ENCODE measurements at regions not wholly inside any gene's neighbourhood (a gene's known extent, or its start where the extent isn't known, plus 50 kb on each side); places are given as distances from the start of the nearest gene placed in this dataset.

- H3K27ac ChIP-seq = no peak overlapping the region
- H2AFZ ChIP-seq (ENCODE audit: low read depth) = no peak overlapping the region
Observed at GRCh38 chr6:164130151-164130550, 715.6 kb downstream of the QKI start.

GRCh38 chr6:164129218-164129617 is 714.7 kb downstream of the QKI start:
- Histone ChIP-seq H3K36me3 (ENCODE audit: insufficient read depth) (no peaks in the 10 kb centered on the region), H3K4me1 (ENCODE audit: low read depth, poor library complexity, severe bottlenecking) (no peaks in the 10 kb centered on the region), H3K79me2 (ENCODE audit: insufficient read depth, low read depth) (no peaks in the 10 kb centered on the region), H2AFZ (ENCODE audit: low read depth) (no peak overlapping the region), H3K27ac (no peak overlapping the region), H4K20me1 (ENCODE audit: insufficient read depth) (no peaks in the 10 kb centered on the region), H3K27me3 (ENCODE audit: insufficient read depth, low read depth) (no peaks in the 10 kb centered on the region), H3K4me2 (no peak overlapping the region), H3K9ac (no peak overlapping the region), H3K4me3 (IDR thresholded peaks at IDR 0.05; ENCODE audit: insufficient read depth, low read depth, low read length) (no peak overlapping the region)
- TF ChIP-seq CTCF (conservative IDR thresholded peaks at IDR 0.05; ENCODE audit: low read depth, low read length) = no peak

More at GRCh38 chr6:164130151-164130550, 715.6 kb downstream of the QKI start:
- Histone ChIP-seq H3K4me3 (IDR thresholded peaks at IDR 0.05; ENCODE audit: insufficient read depth, low read depth, low read length) (no peak overlapping the region), H3K9ac (no peak overlapping the region), H3K4me1 (ENCODE audit: low read depth, poor library complexity, severe bottlenecking) (no peaks in the 10 kb centered on the region), H3K79me2 (ENCODE audit: insufficient read depth, low read depth) (no peaks in the 10 kb centered on the region), H3K27me3 (ENCODE audit: insufficient read depth, low read depth) (no peaks in the 10 kb centered on the region), H4K20me1 (ENCODE audit: insufficient read depth) (no peaks in the 10 kb centered on the region), H3K4me2 (no peak overlapping the region), H3K36me3 (ENCODE audit: insufficient read depth) (no peaks in the 10 kb centered on the region)
- TF ChIP-seq CTCF (conservative IDR thresholded peaks at IDR 0.05; ENCODE audit: low read depth, low read length) = no peak

- Histone ChIP-seq H4K20me1 (ENCODE audit: insufficient read depth) (no peaks in the 10 kb centered on the region), H3K79me2 (ENCODE audit: insufficient read depth, low read depth) (no peaks in the 10 kb centered on the region), H3K4me2 (no peak overlapping the region), H3K4me3 (IDR thresholded peaks at IDR 0.05; ENCODE audit: insufficient read depth, low read depth, low read length) (no peak overlapping the region), H3K36me3 (ENCODE audit: insufficient read depth) (no peaks in the 10 kb centered on the region), H2AFZ (ENCODE audit: low read depth) (no peak overlapping the region), H3K27ac (no peak overlapping the region), H3K4me1 (ENCODE audit: low read depth, poor library complexity, severe bottlenecking) (no peaks in the 10 kb centered on the region), H3K27me3 (ENCODE audit: insufficient read depth, low read depth) (no peaks in the 10 kb centered on the region), H3K9ac (no peak overlapping the region)
- TF ChIP-seq CTCF (conservative IDR thresholded peaks at IDR 0.05; ENCODE audit: low read depth, low read length) = no peak
Observed at GRCh38 chr6:164128101-164128500, 713.6 kb downstream of the QKI start.

GRCh38 chr6:164124986-164125385 is 710.5 kb downstream of the QKI start:
- Histone ChIP-seq H3K36me3 (ENCODE audit: insufficient read depth) (no peaks in the 10 kb centered on the region), H3K4me2 (no peak overlapping the region)
- no peak for TF ChIP-seq CTCF (conservative IDR thresholded peaks at IDR 0.05; ENCODE audit: low read depth, low read length)

More at GRCh38 chr6:164124986-164125385, 710.5 kb downstream of the QKI start:
- Histone ChIP-seq H3K9ac (no peak overlapping the region), H3K4me3 (IDR thresholded peaks at IDR 0.05; ENCODE audit: insufficient read depth, low read depth, low read length) (no peak overlapping the region), H3K27me3 (ENCODE audit: insufficient read depth, low read depth) (no peaks in the 10 kb centered on the region), H3K4me1 (ENCODE audit: low read depth, poor library complexity, severe bottlenecking) (no peaks in the 10 kb centered on the region), H4K20me1 (ENCODE audit: insufficient read depth) (no peaks in the 10 kb centered on the region), H3K27ac (no peak overlapping the region), H3K79me2 (ENCODE audit: insufficient read depth, low read depth) (no peaks in the 10 kb centered on the region), H2AFZ (ENCODE audit: low read depth) (no peak overlapping the region)
